ENCODE measurements at regions not wholly inside any gene's neighbourhood (a gene's known extent, or its start where the extent isn't known, plus 50 kb on each side); places are given as distances from the start of the nearest gene placed in this dataset.

DNA sequence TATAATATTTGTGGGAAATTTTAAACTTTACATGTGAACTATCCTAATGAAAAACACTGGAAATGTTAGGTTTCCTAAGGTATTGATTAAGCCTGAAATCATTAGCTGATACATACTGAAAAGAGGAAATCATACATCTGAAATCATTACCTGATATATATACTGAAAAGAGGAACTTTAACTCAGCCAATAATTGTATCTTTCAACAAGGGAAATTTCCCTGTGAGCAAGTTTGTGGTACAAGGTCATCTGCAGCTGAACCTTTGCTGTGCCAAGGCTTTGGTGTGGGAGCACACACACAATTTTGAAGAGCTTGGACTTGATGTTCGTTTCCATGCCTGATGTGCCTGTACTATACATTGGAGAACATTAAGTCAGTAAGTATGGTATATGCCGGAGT, 131.9 kb upstream of the USP9X start:
- Histone ChIP-seq H3K4me3 (no peak overlapping the region), H3K4me1 (ENCODE audit: low read depth) (no peaks in the 10 kb centered on the region), H3K27me3 (no peaks in the 10 kb centered on the region), H3K27ac (no peak overlapping the region), H3K9me3 (ENCODE audit: low read depth) (no peaks in the 10 kb centered on the region), H3K36me3 (no peaks in the 10 kb centered on the region)
- no peak for DNase-seq (ENCODE audit: low read depth in 1 of 2, low spot score in 1 of 2)
- TF ChIP-seq, protein P1, sequence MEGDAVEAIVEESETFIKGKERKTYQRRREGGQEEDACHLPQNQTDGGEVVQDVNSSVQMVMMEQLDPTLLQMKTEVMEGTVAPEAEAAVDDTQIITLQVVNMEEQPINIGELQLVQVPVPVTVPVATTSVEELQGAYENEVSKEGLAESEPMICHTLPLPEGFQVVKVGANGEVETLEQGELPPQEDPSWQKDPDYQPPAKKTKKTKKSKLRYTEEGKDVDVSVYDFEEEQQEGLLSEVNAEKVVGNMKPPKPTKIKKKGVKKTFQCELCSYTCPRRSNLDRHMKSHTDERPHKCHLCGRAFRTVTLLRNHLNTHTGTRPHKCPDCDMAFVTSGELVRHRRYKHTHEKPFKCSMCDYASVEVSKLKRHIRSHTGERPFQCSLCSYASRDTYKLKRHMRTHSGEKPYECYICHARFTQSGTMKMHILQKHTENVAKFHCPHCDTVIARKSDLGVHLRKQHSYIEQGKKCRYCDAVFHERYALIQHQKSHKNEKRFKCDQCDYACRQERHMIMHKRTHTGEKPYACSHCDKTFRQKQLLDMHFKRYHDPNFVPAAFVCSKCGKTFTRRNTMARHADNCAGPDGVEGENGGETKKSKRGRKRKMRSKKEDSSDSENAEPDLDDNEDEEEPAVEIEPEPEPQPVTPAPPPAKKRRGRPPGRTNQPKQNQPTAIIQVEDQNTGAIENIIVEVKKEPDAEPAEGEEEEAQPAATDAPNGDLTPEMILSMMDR (IDR thresholded peaks at IDR 0.05; ENCODE audit: low read depth, low read length): no peak

DNA sequence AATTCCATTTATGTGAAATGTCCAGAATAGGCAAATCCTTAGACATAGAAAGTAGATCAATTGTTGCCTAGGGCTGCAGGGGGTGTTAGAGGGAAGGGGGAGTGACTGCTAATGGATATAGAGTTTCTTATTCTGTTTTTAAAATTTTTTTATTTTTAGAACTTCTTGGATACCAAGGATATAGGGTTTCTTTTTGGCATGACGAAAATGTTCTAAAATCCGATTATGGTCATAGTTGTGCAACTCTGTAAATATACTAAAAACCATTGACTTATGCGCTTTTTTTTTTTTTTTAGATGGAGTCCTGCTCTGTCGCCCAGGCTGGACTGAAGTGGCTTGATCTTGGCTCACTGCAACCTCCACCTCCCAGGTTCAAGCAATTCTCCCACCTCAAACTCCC, 125.2 kb upstream of the USP9X start:
- Histone ChIP-seq H3K36me3 (no peaks in the 10 kb centered on the region), H3K4me1 (ENCODE audit: low read depth) (no peaks in the 10 kb centered on the region), H3K27me3 (no peaks in the 10 kb centered on the region), H3K4me3 (no peak overlapping the region), H3K9me3 (ENCODE audit: low read depth) (no peaks in the 10 kb centered on the region), H3K27ac (no peak overlapping the region)
- TF ChIP-seq, protein P1 (IDR thresholded peaks at IDR 0.05; ENCODE audit: low read depth, low read length): no peak
- DNase-seq (ENCODE audit: low read depth in 1 of 2, low spot score in 1 of 2): no peak

DNA sequence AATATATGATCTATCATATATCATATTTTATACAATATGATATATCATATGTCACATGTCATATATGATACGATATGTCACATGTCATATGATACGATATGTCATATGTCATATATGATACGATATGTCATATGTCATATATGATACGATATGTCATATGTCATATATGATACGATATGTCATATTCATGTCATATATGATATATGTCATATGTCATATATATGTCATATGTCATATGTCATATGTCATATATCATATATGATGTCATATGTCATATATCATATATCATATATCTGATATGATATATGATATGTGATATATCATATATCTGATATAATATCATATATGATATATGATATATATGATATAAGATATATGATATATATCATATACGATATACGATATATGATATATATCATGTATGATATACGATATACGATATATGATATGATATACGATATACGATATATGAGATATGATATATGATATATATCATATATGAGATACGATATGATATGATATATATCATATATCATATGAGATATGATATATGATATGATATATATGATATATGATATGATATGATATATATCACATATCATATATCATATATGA, 122.3 kb upstream of the USP9X start:
- H3K36me3 ChIP-seq: no peaks in the 10 kb centered on the region
- no peak for DNase-seq (ENCODE audit: low read depth in 1 of 2, low spot score in 1 of 2)
- H3K9me3 ChIP-seq (ENCODE audit: low read depth): no peaks in the 10 kb centered on the region
- H3K27ac ChIP-seq: no peak overlapping the region
- H3K4me1 ChIP-seq (ENCODE audit: low read depth): no peaks in the 10 kb centered on the region
- no peak overlapping the region for H3K4me3 ChIP-seq
- TF ChIP-seq, protein P1 (IDR thresholded peaks at IDR 0.05; ENCODE audit: low read depth, low read length): no peak
- H3K27me3 ChIP-seq: no peaks in the 10 kb centered on the region

GRCh38 chrX:40964008-40964407, 121.2 kb upstream of the USP9X start:
- TF ChIP-seq, protein P1 (IDR thresholded peaks at IDR 0.05; ENCODE audit: low read depth, low read length): no peak
- Histone ChIP-seq H3K27ac (no peak overlapping the region), H3K27me3 (no peaks in the 10 kb centered on the region), H3K9me3 (ENCODE audit: low read depth) (no peaks in the 10 kb centered on the region), H3K36me3 (no peaks in the 10 kb centered on the region), H3K4me3 (no peak overlapping the region), H3K4me1 (ENCODE audit: low read depth) (no peaks in the 10 kb centered on the region)
- no peak for DNase-seq (ENCODE audit: low read depth in 1 of 2, low spot score in 1 of 2)

DNA sequence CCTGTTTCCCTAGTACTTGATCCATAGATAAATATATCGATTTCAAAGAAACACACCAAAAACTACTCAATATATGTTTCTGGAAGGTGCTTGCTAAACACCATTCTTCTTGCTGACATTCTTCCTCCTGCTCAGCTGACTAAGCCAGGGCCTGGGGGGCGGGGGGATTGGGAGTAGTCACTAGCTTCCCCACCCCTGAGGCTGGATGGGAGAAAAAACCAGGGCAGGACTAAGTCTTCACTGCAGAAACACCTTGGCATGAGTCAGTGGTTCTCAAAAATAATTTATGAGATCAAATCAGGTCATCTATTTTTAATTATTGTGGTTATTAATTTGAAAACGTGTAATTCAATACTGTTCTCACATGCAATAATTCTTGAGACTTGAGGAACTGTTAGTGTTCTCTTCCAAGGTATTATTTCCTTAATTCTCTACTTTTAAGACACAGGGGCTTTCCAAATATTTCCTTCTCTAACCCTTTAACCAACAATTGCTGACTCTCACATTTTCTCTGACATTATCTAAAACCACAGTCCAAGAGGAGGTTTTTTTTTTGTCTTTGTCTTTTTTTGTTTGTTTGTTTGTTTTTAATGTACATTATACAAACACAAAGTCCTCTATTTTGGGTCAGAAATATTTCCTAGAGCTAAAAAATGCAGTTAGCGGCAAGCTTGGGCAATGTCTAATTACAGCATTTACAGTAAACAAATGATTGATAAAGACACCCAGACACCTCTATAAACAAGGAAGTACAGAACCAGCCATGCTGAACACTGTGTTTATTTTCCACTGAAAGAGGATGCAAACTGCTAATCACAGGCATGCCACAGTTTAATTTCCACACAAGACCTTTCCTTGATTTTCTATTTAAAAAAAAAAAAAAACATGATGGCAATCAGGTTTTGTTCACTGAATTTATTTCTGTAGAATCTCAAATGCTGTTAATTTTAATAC, 120.3 kb upstream of the USP9X start:
- H3K27me3 ChIP-seq: no peaks in the 10 kb centered on the region
- H3K36me3 ChIP-seq: no peaks in the 10 kb centered on the region
- no peaks in the 10 kb centered on the region for H3K4me1 ChIP-seq (ENCODE audit: low read depth)
- H3K27ac ChIP-seq: no peak overlapping the region
- H3K9me3 ChIP-seq (ENCODE audit: low read depth): no peaks in the 10 kb centered on the region
- H3K4me3 ChIP-seq: no peak overlapping the region
- TF ChIP-seq, protein P1 (IDR thresholded peaks at IDR 0.05; ENCODE audit: low read depth, low read length): no peak
- no peak for DNase-seq (ENCODE audit: low read depth in 1 of 2, low spot score in 1 of 2)

Data from cardiac muscle cell (in vitro differentiated cells and primary cell).